Upper lobe of left lung (tissue), 6 donors: ENCODE measurements at regions not wholly inside any gene's neighbourhood (a gene's known extent, or its start where the extent isn't known, plus 50 kb on each side); places are given as distances from the start of the nearest gene placed in this dataset.

Source experiments
- ATAC-seq, 2 donors: fragments of 200-7000 bp; cut with Tn5 transposase; one replicate each; pipeline ENCODE4 v1.9.1; 2022; ENCODE audit warnings: mild to moderate bottlenecking in 2 of 2, moderate library complexity in 2 of 2; ENCODE audit not compliant: low FRiP score in 2 of 2
- DNase-seq, 2 donors: peaks; one replicate each; pipeline ENCODE4 v3.0.0-alpha.2; 2019 to 2020
- H3K27ac ChIP-seq, 4 donors: fragments of 200-600 bp; sonication (generic); one replicate each; pipeline ENCODE4 v1.5.1; 2016 to 2019
- H3K27me3 ChIP-seq, 4 donors: fragments of 200-600 bp; sonication (generic); one replicate each; pipeline ENCODE4 v1.5.1; 2017 to 2019
- H3K36me3 ChIP-seq, 4 donors: fragments of 200-600 bp; sonication (generic); one replicate each; pipeline ENCODE4 v1.5.1; 2016 to 2019
- H3K4me1 ChIP-seq, 4 donors: fragments of 200-600 bp; sonication (generic); one replicate each; pipeline ENCODE4 v1.5.1; 2018 to 2019
- H3K4me3 ChIP-seq, 4 donors: fragments of 200-600 bp; sonication (generic); one replicate each; pipeline ENCODE4 v1.5.1; 2017 to 2019; ENCODE audit warnings: mild to moderate bottlenecking in 2 of 4, moderate library complexity in 1 of 4
- H3K9me3 ChIP-seq, 4 donors: fragments of 200-600 bp; sonication (generic); one replicate each; pipeline ENCODE4 v1.5.1; 2018 to 2019
- EP300 ChIP-seq, 4 donors: sonication (generic); formaldehyde crosslinking; IDR thresholded peaks; one replicate each; pipeline ENCODE4 v1.5.1; 2017; ENCODE audit warnings: antibody characterized with exemption in 4 of 4, control low read depth in 2 of 4
- POLR2A ChIP-seq, 4 donors: fragments of 450-650 bp; IDR thresholded peaks; one replicate each; pipeline ENCODE4 v1.5.1; 2016 to 2017; ENCODE audit warnings: antibody characterized with exemption in 4 of 4, mild to moderate bottlenecking in 2 of 4
- POLR2AphosphoS5 ChIP-seq, 2 donors: sonication (generic); formaldehyde crosslinking; IDR thresholded peaks; one replicate each; pipeline ENCODE4 v1.5.1; 2017; ENCODE audit warnings: antibody characterized with exemption in 2 of 2
- WGBS, 2 donors: methylation state at CpG; one replicate each; pipeline ENCODE4 v1.1.5; 2017 to 2018; 5-methylcytosine and 5-hydroxymethylcytosine counted together
- TF ChIP-seq, protein P1 (sequence below), 6 experiments: fragments of 450-650 bp in 4 of 6; fragments of 200-600 bp in 2 of 6; sonication (generic) in 2 of 6; IDR thresholded peaks; one replicate each; pipeline ENCODE4 v1.5.1; 2016 to 2019; ENCODE audit warnings: antibody characterized with exemption in 6 of 6
- donor health status: DM: no; HTN: no; CAD: no; lungs with moderate emphysema.
- donor health status: DM: no; HTN: yes; CAD: no; lungs with severe emphysema.

DNA sequence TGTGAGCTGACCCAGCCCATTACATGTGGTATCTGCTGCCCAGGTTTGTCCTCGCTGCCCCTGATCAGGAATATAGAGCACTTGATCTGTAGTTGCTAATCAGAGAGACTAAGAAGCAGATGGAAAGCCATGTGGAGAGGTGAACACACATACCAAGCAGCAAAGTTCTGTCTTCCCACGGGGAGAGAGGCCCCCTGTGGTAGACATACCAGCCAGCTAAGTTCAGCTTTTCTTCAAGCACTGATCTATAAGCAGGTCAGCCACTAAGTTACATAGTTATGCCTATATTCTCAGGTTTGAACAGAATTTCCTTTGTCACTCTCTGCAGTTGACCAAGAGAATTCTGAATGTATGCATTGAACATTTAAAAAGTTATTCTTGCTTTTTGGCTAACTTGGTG lies 76.4 kb downstream of the DDX3Y start:
- DNase-seq (no peak), ATAC-seq (no peak)
- no peak overlapping the region for H3K27ac ChIP-seq
- 57% methylated on average over 2 of the region's 2 CpGs; no CpG with 5 or more reads in 1 of the 2 donors for WGBS, 2 donors
- H3K4me3 ChIP-seq = no peak overlapping the region
- H3K36me3 ChIP-seq = no peaks in the 10 kb centered on the region
- H3K4me1 ChIP-seq = no peaks in the 10 kb centered on the region
- H3K27me3 ChIP-seq = no peaks in the 10 kb centered on the region
- no peaks in the 10 kb centered on the region for H3K9me3 ChIP-seq
- no peak for TF ChIP-seq POLR2A (IDR thresholded peaks at IDR 0.05)
- TF ChIP-seq, protein P1, sequence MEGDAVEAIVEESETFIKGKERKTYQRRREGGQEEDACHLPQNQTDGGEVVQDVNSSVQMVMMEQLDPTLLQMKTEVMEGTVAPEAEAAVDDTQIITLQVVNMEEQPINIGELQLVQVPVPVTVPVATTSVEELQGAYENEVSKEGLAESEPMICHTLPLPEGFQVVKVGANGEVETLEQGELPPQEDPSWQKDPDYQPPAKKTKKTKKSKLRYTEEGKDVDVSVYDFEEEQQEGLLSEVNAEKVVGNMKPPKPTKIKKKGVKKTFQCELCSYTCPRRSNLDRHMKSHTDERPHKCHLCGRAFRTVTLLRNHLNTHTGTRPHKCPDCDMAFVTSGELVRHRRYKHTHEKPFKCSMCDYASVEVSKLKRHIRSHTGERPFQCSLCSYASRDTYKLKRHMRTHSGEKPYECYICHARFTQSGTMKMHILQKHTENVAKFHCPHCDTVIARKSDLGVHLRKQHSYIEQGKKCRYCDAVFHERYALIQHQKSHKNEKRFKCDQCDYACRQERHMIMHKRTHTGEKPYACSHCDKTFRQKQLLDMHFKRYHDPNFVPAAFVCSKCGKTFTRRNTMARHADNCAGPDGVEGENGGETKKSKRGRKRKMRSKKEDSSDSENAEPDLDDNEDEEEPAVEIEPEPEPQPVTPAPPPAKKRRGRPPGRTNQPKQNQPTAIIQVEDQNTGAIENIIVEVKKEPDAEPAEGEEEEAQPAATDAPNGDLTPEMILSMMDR (IDR thresholded peaks at IDR 0.05) = no peak
- TF ChIP-seq POLR2AphosphoS5 (IDR thresholded peaks at IDR 0.05) = no peak
- no peak for TF ChIP-seq EP300 (IDR thresholded peaks at IDR 0.05)

DNA sequence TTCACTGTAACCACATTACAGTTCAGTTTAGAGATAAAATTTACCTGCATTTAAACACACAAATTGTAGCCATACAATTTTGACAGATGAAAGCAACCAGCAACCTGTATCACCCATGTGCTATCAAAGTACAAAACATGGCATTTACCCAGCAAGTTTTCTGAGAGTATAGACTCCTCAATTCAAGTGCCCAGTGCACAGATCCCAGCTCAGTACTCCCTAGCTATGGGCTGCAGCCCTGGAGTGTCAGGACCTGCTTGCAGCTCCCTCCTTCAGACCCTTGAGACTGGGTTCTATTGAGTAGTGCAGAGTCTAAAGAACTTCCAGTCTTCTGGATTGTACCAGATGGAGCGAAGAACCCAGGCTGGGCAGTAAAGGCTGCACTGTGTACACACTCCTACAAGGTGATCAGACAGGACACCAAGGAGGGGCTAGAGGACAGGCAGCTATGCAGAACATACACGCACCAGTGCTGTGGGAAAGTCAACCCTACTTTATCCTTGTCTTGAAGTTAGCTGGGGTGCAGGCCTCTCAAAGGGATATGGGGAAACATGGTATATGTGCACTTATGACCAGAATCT lies 77.7 kb downstream of the DDX3Y start:
- H3K4me1 ChIP-seq = no peaks in the 10 kb centered on the region
- no CpG with 5 or more reads among the region's 2 CpGs for WGBS, 2 donors
- H3K4me3 ChIP-seq = no peak overlapping the region
- no peaks in the 10 kb centered on the region for H3K9me3 ChIP-seq
- H3K36me3 ChIP-seq = no peaks in the 10 kb centered on the region
- no peak for DNase-seq
- no peaks in the 10 kb centered on the region for H3K27me3 ChIP-seq
- no peak for TF ChIP-seq EP300 (IDR thresholded peaks at IDR 0.05)
- TF ChIP-seq POLR2AphosphoS5 (IDR thresholded peaks at IDR 0.05) = no peak
- TF ChIP-seq POLR2A (IDR thresholded peaks at IDR 0.05) = no peak
- TF ChIP-seq, protein P1 (IDR thresholded peaks at IDR 0.05) = no peak
- no peak for ATAC-seq
- no peak overlapping the region for H3K27ac ChIP-seq

GRCh38 chrY:12984637-12985344 lies 80.1 kb downstream of the DDX3Y start:
- H3K4me3 ChIP-seq = no peak overlapping the region
- H3K9me3 ChIP-seq = no peaks in the 10 kb centered on the region
- no peaks in the 10 kb centered on the region for H3K27me3 ChIP-seq
- no peak overlapping the region for H3K27ac ChIP-seq
- DNase-seq = no peak
- H3K36me3 ChIP-seq = no peaks in the 10 kb centered on the region
- H3K4me1 ChIP-seq = no peaks in the 10 kb centered on the region
- ATAC-seq = no peak
- WGBS, 2 donors = no CpG with 5 or more reads among the region's 5 CpGs
- TF ChIP-seq POLR2AphosphoS5 (IDR thresholded peaks at IDR 0.05) (no peak), EP300 (IDR thresholded peaks at IDR 0.05) (no peak), POLR2A (IDR thresholded peaks at IDR 0.05) (no peak)
- TF ChIP-seq, protein P1 (IDR thresholded peaks at IDR 0.05) = no peak

- no peaks in the 10 kb centered on the region for H3K9me3 ChIP-seq
- H3K4me1 ChIP-seq = no peaks in the 10 kb centered on the region
- no peak for ATAC-seq
- no peak for DNase-seq
- H3K27me3 ChIP-seq = no peaks in the 10 kb centered on the region
- TF ChIP-seq EP300 (IDR thresholded peaks at IDR 0.05) (no peak), POLR2A (IDR thresholded peaks at IDR 0.05) (no peak), POLR2AphosphoS5 (IDR thresholded peaks at IDR 0.05) (no peak)
- TF ChIP-seq, protein P1 (IDR thresholded peaks at IDR 0.05) = no peak
- WGBS, 2 donors = 94% methylated on average over 5 of the region's 5 CpGs; no CpG with 5 or more reads in 1 of the 2 donors
- H3K27ac ChIP-seq = no peak overlapping the region
- no peak overlapping the region for H3K4me3 ChIP-seq
- no peaks in the 10 kb centered on the region for H3K36me3 ChIP-seq
Observed at GRCh38 chrY:13017493-13017892, 112.8 kb downstream of the DDX3Y start.

DNA sequence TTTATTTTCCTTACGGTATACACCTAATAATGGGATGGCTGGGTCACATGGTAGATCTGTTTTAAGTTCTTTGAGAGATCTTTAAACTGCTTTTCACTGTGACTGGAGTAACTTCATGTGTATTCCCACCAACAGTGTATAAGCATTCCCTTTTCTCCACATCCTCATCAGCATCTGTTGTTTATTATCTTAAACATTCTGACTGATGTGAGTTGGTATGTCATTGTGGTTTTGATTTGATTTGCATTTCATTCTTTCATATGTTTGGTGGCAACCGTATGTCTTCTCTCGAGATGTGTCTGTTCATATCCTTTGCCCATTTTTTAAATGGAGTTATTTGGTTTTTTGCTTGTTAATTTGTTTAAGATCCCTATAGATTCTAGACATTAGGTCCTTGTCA lies 114.8 kb downstream of the DDX3Y start:
- no peaks in the 10 kb centered on the region for H3K9me3 ChIP-seq
- no peak for TF ChIP-seq EP300 (IDR thresholded peaks at IDR 0.05)
- no peak for TF ChIP-seq POLR2A (IDR thresholded peaks at IDR 0.05)
- TF ChIP-seq, protein P1 (IDR thresholded peaks at IDR 0.05) = no peak
- no peak for TF ChIP-seq POLR2AphosphoS5 (IDR thresholded peaks at IDR 0.05)
- 91% methylated on average over 3 of the region's 3 CpGs; no CpG with 5 or more reads in 1 of the 2 donors for WGBS, 2 donors

More for the DNA sequence above, 114.8 kb downstream of the DDX3Y start:
- ATAC-seq (no peak), DNase-seq (no peak)
- no peak overlapping the region for H3K4me3 ChIP-seq
- no peaks in the 10 kb centered on the region for H3K27me3 ChIP-seq
- no peaks in the 10 kb centered on the region for H3K4me1 ChIP-seq
- no peak overlapping the region for H3K27ac ChIP-seq
- H3K36me3 ChIP-seq = no peaks in the 10 kb centered on the region
